Superior temporal gyrus (tissue), 1 donor: ENCODE measurements at regions not wholly inside any gene's neighbourhood (a gene's known extent, or its start where the extent isn't known, plus 50 kb on each side); places are given as distances from the start of the nearest gene placed in this dataset.
A peak's percentile ranks its signal among the peaks of the same experiment; 100 is the strongest.
"Not testable (repeated sequence)": the region's sequence is repeated elsewhere in the genome, so short reads cannot be mapped to it uniquely, and the experiment has no call there.

ENCODE experiments used
- DNase-seq: peaks from one replicate; pipeline ENCODE4 v3.0.0-alpha.2; 2016; ENCODE audit errors: extremely low spot score

DNA sequence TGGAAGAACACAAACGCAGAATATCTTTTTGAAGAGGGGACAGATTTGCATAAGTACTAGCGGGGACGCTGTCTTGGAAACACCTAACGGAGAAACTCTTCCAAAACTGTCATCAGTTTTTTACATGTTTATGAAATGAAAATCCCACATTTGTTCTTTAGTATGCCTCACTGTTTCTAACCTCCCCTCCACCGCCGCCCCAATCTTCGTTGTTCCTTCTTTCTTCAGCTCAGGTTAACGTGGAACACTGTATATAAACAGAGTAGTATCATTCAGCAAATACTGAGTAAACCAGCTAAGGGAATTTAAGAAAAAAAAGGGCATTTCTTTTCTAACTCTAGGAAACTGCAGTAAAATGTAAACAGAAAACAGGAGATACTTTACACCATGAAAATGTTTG is 2345.6 kb downstream of the PCDH7 start:
- no peak for DNase-seq

DNA sequence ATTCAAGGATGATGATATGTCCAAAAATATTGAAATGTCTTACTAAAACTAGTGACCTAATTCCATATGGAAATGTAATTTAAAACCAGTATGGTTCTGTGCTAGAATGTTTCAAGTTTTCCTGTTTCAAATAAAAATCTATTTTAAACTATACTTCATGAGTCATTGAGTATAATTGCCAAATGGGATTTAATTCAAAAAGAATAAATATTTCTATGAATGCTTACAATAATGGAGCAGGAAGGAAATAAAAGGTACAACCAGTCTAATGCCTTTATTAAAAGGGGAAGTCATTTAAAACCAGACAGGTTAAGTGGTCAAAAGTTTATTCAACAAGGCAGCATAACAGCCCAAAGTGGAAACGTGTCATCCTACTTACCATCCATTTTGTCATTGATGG is 2347.1 kb downstream of the PCDH7 start:
- DNase-seq = no peak

DNA sequence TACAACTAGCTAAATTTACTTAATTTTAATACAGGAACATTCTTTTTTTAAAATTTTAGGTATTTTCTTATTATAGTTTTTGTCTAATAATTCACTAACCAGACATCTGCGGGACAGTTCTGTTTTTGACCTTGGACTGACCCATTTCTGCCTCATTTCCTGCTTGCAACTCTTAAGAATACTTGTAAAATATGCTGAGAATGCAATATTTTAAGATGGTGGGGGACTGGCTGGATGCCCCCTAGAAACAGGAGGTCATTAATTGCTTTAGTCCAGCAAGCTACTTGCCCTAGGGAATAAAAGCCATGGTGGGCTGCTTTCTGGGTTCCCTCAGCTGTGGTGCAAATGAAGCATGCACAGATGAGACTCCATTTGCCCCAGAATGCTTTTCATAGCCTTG is 2348.4 kb downstream of the PCDH7 start:
- no peak for DNase-seq

DNA sequence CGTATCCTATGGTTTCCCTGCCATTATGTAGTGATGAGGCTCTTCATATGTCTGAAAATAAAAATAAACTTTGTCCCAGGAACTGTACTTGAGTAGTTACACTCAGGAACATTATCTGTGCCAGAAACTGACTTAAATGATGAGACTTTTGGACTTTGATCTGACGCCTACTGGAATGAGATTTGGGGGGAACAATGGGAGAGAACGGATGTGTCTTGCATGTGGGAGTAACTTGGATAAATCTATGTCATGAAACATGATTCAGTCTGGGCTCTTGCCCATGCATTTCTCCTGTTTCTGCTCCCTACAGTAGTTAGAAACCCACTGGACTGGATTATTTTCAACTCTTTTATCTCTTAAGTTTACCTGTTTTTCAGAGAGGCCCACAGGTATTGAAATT is 2351.4 kb downstream of the PCDH7 start:
- peak; percentile 43 for DNase-seq

DNA sequence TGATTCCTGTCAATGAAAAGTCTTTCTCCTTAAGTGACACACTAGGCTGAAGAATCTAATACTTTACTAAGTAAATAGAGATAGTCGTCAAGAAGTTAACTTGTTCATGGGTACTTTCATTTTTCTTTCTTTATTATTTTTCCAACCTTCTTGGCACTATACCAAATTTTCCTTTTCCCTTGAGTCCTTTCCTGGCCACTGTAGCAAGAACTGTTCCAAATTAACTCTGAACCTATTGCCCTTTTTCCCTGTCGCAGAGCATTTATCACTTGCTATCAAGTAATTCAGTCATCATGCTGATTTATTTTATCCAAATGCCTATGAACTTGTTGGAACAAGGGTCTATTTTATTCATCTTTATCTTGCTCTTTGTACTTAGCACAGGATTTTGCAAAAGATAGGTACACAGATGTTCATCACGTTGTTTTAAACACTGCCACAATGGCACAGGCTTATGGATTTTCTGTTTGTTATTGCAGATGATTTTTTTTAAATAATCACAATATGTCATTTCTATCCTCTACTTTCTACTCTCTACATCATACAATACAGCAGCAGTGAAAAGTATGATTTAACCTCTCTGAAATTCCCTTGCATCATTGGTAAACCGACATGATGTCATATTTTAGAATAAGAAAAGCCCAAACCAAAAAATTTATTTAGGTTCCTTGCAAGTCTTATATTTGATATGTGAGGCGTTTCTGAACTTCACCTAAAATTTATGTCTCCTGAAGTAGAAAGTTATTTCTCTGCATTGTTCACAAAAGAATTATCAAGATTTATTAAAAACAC is 2352.3 kb downstream of the PCDH7 start:
- DNase-seq = no peak

DNA sequence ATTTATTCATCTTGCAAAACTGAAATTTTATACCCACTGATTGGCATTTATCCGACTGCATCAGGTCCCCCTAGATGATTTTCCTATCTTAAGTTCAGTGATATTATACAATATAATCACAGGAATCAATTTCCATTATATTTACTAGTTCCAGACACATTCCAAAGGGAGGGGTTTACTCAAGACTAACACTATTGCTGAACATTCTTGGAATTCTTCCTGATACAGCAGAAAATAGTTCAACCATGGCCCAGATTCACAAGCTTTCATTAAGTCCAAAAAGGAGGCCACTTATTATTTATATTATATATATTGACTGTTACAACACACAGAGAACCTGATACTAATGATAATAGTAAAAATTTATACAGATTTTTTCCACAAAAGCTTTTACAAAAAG is 2353.6 kb downstream of the PCDH7 start:
- DNase-seq = no peak

DNA sequence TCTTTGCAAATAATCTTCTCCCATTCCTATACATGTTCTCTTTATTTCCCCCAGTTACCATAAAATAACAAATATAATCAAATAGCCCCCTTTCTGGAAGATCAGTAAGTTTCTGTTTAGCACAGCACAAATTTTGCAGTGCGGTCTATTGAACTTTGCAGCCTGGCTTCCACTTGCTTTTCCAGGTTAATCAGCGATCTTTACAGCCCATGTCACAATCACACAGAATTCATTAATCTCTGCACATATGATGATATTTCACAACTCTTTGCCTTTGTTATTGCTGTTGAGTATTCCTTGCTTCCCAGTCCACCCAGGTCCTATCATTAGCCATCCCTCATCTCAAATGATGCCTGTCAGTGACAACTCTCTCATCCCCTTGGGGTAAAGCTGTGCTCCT is 2358.0 kb downstream of the PCDH7 start:
- no peak for DNase-seq

DNA sequence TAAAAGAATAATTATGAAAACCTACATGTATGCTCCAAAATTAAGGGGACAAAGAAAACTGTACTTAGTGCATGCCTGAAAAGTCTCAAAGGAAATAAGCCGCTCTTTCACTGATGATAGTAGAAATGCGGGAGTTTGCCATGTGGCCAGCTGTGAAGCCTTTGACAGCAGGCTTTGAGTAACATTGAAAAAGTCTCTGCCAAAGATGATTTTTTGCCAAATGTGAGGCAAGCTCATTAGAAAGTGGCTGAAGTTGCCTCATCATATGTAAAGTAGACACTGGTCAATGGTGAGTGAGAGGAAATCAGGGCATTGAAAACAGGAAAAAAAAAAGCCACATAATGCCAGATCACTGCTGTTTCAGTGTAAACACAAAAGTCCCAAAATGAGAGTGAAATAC is 2360.1 kb downstream of the PCDH7 start:
- no peak for DNase-seq

DNA sequence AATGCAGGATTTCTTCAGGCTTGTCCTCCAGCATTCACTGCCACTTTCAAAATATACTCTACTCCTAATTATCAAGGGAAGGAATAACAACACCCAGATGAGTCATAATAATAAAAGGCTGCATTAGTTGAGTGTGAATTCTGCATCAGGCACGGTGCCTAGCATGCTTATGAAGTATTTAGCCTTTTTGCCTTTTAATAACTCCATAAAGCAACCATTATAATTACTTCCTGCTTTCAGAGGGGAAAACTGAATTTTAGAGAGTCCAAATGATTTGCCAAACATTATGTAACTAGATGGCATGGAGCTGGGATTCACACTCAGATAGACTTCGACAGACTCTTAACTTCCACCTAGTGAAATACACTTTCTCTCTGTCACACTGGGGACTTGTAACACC is 2365.5 kb downstream of the PCDH7 start:
- no peak for DNase-seq

DNA sequence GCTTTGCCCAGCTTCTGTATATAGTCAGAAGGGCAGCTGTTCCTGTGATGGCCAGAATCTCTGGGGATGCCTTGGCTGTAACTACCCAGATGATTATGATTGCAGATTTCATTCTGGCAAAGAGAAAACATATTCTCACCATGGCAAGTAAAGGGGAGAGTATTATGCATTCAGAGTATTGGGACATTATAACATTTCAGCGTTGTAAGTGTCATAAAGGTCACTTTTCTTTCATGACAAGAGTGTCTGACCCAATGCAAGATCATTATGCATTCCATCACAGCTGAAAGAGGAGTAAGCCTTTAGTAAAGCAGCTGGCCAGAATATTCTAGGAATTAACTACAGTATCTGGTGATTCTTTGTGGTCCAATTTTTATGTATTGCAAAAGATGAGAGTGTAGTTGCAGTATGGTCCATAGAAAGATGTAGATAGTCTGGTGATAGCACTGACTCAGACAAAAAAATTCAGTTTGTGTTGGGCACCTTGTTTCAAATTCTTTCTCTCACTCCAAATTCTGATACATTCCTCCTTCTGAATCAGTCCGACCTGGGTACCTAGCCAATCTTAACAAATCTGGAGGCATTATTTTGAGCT is 2366.3 kb downstream of the PCDH7 start:
- no peak for DNase-seq

DNA sequence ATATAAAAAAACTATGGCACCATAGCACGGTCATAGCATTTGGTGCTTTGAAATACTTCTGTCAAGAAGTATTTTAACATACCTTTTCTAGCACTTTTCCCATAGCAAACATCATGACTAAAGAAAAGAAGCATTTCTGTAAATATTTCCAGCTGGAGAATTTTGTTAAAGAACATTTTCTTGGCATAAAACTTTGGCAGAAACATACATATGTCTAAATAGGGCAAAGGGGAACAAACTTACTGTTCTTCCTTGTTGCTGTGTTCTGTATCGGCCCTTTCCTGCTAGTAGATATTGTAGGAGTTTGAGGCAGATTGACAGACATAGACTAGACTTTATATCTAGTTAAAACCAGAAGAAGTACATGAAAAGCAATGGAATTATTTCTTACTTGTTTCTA is 2368.5 kb downstream of the PCDH7 start:
- DNase-seq = no peak

DNA sequence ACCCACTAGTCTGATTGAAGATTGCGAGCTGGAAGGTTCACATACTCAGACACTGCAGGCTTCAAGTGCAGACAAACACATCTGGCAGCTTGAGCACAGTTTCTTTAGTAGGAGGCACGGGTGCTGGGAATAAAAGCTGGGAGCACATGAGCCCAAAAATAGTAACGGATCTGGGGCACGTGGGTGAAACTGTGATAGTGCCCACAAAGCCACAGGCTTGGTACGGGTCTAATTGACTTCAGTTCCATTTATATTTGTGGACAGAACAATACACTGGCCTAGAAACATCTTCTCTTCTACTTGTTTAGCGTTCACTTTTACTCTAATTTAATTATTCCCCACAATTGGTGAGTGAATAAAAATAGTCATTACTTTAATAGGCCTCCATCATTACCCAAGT is 2370.7 kb downstream of the PCDH7 start:
- no peak for DNase-seq

DNA sequence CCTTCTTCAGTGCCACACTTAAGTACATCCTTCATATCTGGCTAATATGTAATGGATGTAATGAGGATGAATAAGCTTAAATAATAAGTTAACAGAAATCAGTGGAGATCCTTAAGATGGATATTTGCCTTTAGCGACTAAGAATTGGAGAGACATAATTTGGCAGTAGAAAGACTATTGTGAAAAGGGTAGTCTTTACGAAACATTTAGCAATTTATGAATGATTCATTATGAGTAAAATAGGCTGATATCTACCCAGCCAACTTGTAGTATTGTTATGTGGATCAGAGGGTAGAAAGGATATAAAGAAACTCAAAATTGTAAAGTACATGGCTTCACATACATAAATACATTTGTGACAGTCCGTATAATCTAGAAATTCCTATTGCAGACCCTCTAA is 2371.8 kb downstream of the PCDH7 start:
- DNase-seq = no peak

DNA sequence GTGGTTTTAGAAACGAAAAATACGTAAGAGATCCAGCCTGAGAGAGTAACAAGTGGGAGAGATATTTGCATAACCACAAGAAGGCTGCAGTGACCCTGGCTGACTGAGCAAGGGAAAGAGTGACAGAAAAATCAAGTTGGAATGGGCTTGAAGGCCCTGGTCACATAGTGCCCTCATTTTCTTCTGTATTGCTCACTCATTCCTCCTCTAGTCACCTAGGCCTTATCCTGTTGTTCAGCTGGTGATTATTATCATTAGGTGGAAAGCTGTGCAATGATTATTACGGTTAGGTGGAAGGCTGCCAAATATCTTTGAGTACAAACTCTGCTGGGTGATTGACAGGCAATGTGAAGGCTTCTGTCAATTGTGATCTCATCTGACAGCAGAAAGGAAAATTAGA is 2384.1 kb downstream of the PCDH7 start:
- DNase-seq = no peak

DNA sequence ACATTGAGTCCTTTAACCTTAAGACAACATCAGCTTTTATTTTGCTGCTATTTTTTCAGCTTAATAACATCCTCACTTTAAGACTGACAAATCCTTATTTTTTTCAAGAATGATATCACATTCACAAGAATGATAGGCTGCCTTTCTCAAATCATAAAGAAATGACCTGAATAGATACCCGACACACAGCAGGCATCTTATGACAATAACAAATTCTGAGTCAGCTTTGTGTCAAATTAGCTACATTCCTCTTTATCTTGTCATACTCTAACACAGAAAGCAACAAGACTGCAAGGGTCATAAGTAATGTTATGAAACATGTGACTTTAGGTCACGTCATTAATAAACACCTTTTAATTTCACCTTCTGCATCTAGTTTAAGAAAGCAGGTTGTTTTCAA is 2387.6 kb downstream of the PCDH7 start:
- DNase-seq = no peak

DNA sequence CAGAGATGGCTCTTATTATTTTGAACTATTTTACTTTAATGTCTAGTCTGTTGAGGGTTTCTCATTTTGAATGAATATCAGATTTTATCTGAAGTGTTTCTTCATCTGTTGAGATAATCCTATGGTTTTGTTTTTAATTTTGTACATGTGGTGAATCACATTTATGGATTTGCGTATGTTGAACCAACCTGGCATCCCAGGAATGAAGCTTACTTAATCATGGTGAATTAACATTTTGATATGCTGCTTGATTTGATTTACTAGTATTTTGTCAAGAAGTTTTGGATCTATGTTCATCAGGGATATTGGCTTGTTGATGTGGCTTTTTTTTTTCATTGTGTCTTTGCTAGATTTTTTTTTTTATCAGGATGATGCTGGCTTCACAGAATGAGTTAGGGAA is 2390.9 kb downstream of the PCDH7 start:
- no peak for DNase-seq

DNA sequence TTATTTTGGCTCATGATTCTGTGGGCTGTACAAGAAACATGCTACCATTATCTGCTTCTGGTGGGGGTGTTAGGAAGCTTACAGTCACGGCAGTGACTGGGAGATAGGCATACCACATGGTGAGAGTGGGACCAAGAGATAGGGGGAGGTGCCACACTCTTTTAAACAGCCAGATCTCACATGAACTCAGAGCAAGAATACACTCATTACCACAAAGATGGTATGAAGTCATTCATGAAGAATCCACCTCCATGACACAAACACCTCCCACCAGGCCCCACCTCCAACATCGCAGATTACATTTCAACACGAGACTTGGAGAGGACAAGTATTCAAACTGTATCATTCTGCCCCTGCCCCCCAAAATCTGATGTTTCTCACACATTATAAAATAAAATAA is 2396.7 kb downstream of the PCDH7 start:
- DNase-seq = no peak

DNA sequence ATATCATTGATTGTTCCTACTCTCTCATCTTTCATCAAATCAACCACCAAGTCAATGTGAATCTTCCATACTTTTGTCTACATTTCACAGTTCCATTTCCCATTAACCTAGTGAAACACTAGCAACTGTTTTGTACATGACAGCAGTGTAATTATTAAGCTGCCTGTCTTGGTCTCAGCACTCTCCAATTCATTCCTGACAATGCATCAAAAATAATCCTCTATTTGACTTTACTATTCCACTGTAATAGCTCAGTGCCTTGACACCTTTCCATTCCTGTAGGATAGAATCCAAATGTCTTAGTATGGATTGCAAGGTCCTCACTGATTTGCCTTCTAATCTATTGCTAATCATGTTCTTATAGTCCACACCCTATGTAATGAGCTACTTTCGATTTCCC is 2405.8 kb downstream of the PCDH7 start:
- DNase-seq = no peak

DNA sequence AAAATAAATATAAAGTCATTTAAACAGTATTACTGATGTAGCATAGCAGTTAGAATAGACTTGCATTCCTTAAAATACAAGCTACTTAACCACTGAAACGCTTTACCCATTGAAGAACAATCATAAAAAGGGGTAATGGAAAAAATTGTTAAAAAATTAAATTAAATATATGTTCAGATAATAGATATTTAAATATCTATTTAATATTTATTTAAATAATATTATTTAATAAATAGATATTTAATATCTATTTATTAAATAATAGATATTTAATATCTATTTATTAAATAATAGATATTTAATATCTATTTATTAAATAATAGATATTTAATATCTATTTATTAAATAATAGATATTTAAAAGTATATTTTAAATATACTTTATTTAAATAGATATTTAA is 2410.5 kb downstream of the PCDH7 start:
- not testable (repeated sequence) for DNase-seq

DNA sequence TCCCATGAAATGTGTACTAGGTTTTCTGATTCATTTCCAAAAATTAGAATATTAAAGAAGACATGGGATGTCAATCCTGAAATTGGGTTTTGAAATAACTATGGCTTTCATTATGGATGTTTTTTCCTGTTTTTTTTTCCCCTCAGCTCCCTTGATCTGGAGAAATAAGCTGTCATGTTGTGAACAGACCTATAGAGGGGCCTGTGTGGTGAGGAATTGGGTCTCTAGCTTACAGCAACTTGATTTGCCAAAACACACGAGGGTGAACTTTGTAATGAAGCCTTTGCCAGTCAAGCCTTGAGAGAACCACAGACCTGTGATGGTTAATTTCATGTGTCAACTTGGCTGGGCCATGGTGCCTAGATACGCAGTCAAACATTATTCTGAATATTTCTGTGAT is 2413.6 kb downstream of the PCDH7 start:
- no peak for DNase-seq

DNA sequence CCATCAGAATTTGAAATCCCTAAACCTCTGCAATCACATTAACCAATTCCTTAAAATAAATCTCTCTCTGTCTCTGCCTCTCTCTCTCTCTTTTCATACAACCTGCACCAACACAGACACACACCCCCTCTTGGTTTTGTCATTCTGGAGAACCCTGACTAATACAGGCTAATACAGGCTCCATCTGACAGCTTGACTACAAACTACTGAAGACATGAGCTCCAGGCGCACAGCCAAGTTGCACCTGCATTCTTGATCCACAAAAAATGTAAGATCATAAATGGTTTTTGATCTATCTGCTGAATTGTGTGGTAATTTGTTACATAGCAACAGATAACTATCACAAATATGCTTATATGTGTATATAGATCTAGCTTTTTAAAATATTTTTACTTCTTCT is 2414.2 kb downstream of the PCDH7 start:
- no peak for DNase-seq

DNA sequence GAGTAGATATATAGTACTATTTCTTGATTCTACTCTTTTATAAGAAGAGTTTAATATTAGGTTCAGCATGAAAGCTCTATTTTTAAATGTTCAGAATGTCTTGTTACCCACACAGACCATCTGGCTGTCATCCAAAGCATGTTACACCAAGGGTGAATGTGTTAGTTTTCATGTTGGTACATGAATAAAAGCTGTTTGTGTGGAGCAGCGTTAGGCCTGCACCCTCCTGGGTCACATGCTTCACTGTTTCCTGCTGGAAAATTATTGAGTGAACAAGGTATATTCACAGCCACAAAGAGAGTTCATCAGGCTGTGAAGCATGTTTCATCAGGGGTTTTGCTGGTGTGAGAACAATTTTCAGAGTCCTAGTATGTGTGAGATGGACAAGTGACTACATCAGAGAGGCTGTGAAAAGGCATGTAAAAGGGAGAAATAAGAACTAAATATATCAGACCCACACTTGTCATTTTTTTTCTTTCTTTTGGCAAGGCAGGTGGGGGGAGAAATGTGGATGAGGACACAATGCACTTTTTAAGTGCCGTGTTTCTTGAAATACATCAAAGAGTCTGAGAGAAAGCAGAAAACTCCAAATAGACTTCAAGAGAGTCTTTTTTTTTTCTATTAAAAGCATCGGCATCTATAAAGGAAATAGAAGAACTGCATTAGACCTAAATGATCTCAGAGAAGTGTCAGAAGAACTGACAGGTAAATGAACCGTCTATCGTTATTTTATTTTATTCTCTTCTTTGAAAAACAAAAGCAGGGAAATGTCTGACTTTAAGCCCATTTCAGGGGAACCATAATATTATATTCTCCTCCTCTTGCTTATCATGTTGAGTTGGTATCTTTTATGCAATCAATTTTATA is 2429.7 kb downstream of the PCDH7 start:
- DNase-seq = no peak

DNA sequence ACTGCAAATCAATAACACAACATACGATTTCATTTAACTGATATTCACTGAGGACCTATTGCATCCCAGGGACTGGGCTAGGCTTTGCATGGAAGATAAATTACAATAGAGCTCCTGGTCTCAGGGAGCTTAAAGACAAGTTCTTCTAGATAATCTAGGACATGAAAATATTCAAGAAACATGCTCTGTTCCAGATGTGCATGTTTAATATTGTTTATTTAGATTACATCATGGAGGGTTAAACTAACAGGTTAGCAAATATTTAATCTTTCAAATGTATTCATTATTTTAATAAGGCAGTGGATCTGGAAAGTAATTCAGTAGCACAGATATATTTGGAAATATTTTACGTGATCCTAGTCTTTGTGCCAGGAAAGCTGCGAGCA is 2430.3 kb downstream of the PCDH7 start:
- DNase-seq = no peak
